Activated naive CD4-positive, alpha-beta T cell treated with anti-CD3 and anti-CD28 coated beads, Interleukin-2, amount 50 U/mL, for 24 hours (primary cell): ENCODE measurements at regions not wholly inside any gene's neighbourhood (a gene's known extent, or its start where the extent isn't known, plus 50 kb on each side); places are given as distances from the start of the nearest gene placed in this dataset.

Source experiments
- H3K27ac Mint-ChIP-seq: one replicate; pipeline ENCODE4 v1.8.0; 2021; ENCODE audit warnings: mild to moderate bottlenecking, mixed read lengths
- H3K27me3 Mint-ChIP-seq: one replicate; pipeline ENCODE4 v1.8.0; 2021; ENCODE audit warnings: mixed read lengths
- H3K36me3 Mint-ChIP-seq: one replicate; pipeline ENCODE4 v1.8.0; 2021; ENCODE audit warnings: mixed read lengths
- H3K4me1 Mint-ChIP-seq: one replicate; pipeline ENCODE4 v1.8.0; 2021; ENCODE audit warnings: mixed read lengths
- H3K4me3 Mint-ChIP-seq: one replicate; pipeline ENCODE4 v1.8.0; 2021; ENCODE audit warnings: mild to moderate bottlenecking, mixed read lengths
- H3K9me3 Mint-ChIP-seq: one replicate; pipeline ENCODE4 v1.8.0; 2021; ENCODE audit warnings: mixed read lengths

- Mint-ChIP-seq H3K27me3 (no peaks in the 10 kb centered on the region), H3K9me3 (no peaks in the 10 kb centered on the region), H3K27ac (no peak overlapping the region), H3K36me3 (no peaks in the 10 kb centered on the region), H3K4me3 (no peak overlapping the region), H3K4me1 (no peaks in the 10 kb centered on the region)
These were observed 447.9 kb upstream of the DSEL start for GRCh38 chr18:67964462-67964861.

GRCh38 chr18:67961701-67962440, 445.4 kb upstream of the DSEL start:
- Mint-ChIP-seq H3K9me3 (no peaks in the 10 kb centered on the region), H3K36me3 (no peaks in the 10 kb centered on the region), H3K4me1 (no peaks in the 10 kb centered on the region), H3K4me3 (no peak overlapping the region), H3K27ac (no peak overlapping the region), H3K27me3 (no peaks in the 10 kb centered on the region)

- Mint-ChIP-seq H3K27me3 (no peaks in the 10 kb centered on the region), H3K9me3 (no peaks in the 10 kb centered on the region), H3K36me3 (no peaks in the 10 kb centered on the region), H3K4me3 (no peak overlapping the region), H3K27ac (no peak overlapping the region), H3K4me1 (no peaks in the 10 kb centered on the region)
These were observed 441.2 kb upstream of the DSEL start for GRCh38 chr18:67957684-67958083.

- H3K27me3 Mint-ChIP-seq = no peaks in the 10 kb centered on the region
- H3K9me3 Mint-ChIP-seq = no peaks in the 10 kb centered on the region
- no peaks in the 10 kb centered on the region for H3K4me1 Mint-ChIP-seq
- H3K27ac Mint-ChIP-seq = no peak overlapping the region
- H3K36me3 Mint-ChIP-seq = no peaks in the 10 kb centered on the region
- no peak overlapping the region for H3K4me3 Mint-ChIP-seq
These were observed 438.1 kb upstream of the DSEL start for GRCh38 chr18:67954594-67954993.

GRCh38 chr18:67951137-67951536, 434.6 kb upstream of the DSEL start:
- Mint-ChIP-seq H3K4me1 (no peaks in the 10 kb centered on the region), H3K9me3 (no peaks in the 10 kb centered on the region), H3K4me3 (no peak overlapping the region), H3K27ac (no peak overlapping the region), H3K27me3 (no peaks in the 10 kb centered on the region), H3K36me3 (no peaks in the 10 kb centered on the region)

GRCh38 chr18:67938660-67939059, 422.1 kb upstream of the DSEL start:
- H3K9me3 Mint-ChIP-seq = peaks cover 9% of the 10 kb centered on the region
- no peak overlapping the region for H3K4me3 Mint-ChIP-seq
- no peaks in the 10 kb centered on the region for H3K4me1 Mint-ChIP-seq
- no peaks in the 10 kb centered on the region for H3K27me3 Mint-ChIP-seq
- H3K36me3 Mint-ChIP-seq = no peaks in the 10 kb centered on the region
- no peak overlapping the region for H3K27ac Mint-ChIP-seq

- no peak overlapping the region for H3K4me3 Mint-ChIP-seq
- no peaks in the 10 kb centered on the region for H3K27me3 Mint-ChIP-seq
- no peak overlapping the region for H3K27ac Mint-ChIP-seq
- peaks cover 4% of the 10 kb centered on the region for H3K9me3 Mint-ChIP-seq
- no peaks in the 10 kb centered on the region for H3K36me3 Mint-ChIP-seq
- H3K4me1 Mint-ChIP-seq = no peaks in the 10 kb centered on the region
These were observed 419.1 kb upstream of the DSEL start for GRCh38 chr18:67935638-67936037.

GRCh38 chr18:67933271-67933670, 416.8 kb upstream of the DSEL start:
- Mint-ChIP-seq H3K36me3 (no peaks in the 10 kb centered on the region), H3K4me1 (no peaks in the 10 kb centered on the region), H3K4me3 (no peak overlapping the region), H3K27ac (no peak overlapping the region), H3K27me3 (no peaks in the 10 kb centered on the region), H3K9me3 (no peaks in the 10 kb centered on the region)

GRCh38 chr18:67932271-67932670, 415.8 kb upstream of the DSEL start:
- Mint-ChIP-seq H3K4me1 (no peaks in the 10 kb centered on the region), H3K36me3 (no peaks in the 10 kb centered on the region)

GRCh38 chr18:67926929-67927864, 410.7 kb upstream of the DSEL start:
- no peaks in the 10 kb centered on the region for H3K9me3 Mint-ChIP-seq
- H3K27ac Mint-ChIP-seq = no peak overlapping the region
- no peaks in the 10 kb centered on the region for H3K36me3 Mint-ChIP-seq
- no peaks in the 10 kb centered on the region for H3K4me1 Mint-ChIP-seq
- H3K27me3 Mint-ChIP-seq = no peaks in the 10 kb centered on the region
- no peak overlapping the region for H3K4me3 Mint-ChIP-seq

More at GRCh38 chr18:67932271-67932670, 415.8 kb upstream of the DSEL start:
- H3K27ac Mint-ChIP-seq = no peak overlapping the region
- no peak overlapping the region for H3K4me3 Mint-ChIP-seq
- no peaks in the 10 kb centered on the region for H3K9me3 Mint-ChIP-seq
- no peaks in the 10 kb centered on the region for H3K27me3 Mint-ChIP-seq

GRCh38 chr18:67924656-67925055, 408.1 kb upstream of the DSEL start:
- H3K36me3 Mint-ChIP-seq = no peaks in the 10 kb centered on the region
- H3K4me1 Mint-ChIP-seq = no peaks in the 10 kb centered on the region
- H3K27ac Mint-ChIP-seq = no peak overlapping the region
- no peak overlapping the region for H3K4me3 Mint-ChIP-seq
- H3K9me3 Mint-ChIP-seq = no peaks in the 10 kb centered on the region
- H3K27me3 Mint-ChIP-seq = no peaks in the 10 kb centered on the region

GRCh38 chr18:67919316-67919715, 402.8 kb upstream of the DSEL start:
- no peak overlapping the region for H3K4me3 Mint-ChIP-seq
- no peaks in the 10 kb centered on the region for H3K36me3 Mint-ChIP-seq
- no peaks in the 10 kb centered on the region for H3K27me3 Mint-ChIP-seq
- no peak overlapping the region for H3K27ac Mint-ChIP-seq
- H3K4me1 Mint-ChIP-seq = no peaks in the 10 kb centered on the region
- H3K9me3 Mint-ChIP-seq = no peaks in the 10 kb centered on the region

- Mint-ChIP-seq H3K4me1 (no peaks in the 10 kb centered on the region), H3K9me3 (no peaks in the 10 kb centered on the region), H3K27me3 (no peaks in the 10 kb centered on the region), H3K36me3 (no peaks in the 10 kb centered on the region), H3K4me3 (no peak overlapping the region), H3K27ac (no peak overlapping the region)
These were observed 399.6 kb upstream of the DSEL start for GRCh38 chr18:67916097-67916496.

GRCh38 chr18:67913040-67913439, 396.5 kb upstream of the DSEL start:
- H3K4me3 Mint-ChIP-seq = no peak overlapping the region
- H3K4me1 Mint-ChIP-seq = no peaks in the 10 kb centered on the region
- H3K36me3 Mint-ChIP-seq = no peaks in the 10 kb centered on the region
- no peaks in the 10 kb centered on the region for H3K9me3 Mint-ChIP-seq
- H3K27me3 Mint-ChIP-seq = no peaks in the 10 kb centered on the region
- H3K27ac Mint-ChIP-seq = no peak overlapping the region

GRCh38 chr18:67901573-67901972, 385.1 kb upstream of the DSEL start:
- no peak overlapping the region for H3K27ac Mint-ChIP-seq
- no peaks in the 10 kb centered on the region for H3K27me3 Mint-ChIP-seq
- no peak overlapping the region for H3K4me3 Mint-ChIP-seq
- H3K9me3 Mint-ChIP-seq = no peaks in the 10 kb centered on the region
- no peaks in the 10 kb centered on the region for H3K36me3 Mint-ChIP-seq
- H3K4me1 Mint-ChIP-seq = no peaks in the 10 kb centered on the region

- Mint-ChIP-seq H3K4me1 (no peaks in the 10 kb centered on the region), H3K36me3 (no peaks in the 10 kb centered on the region), H3K9me3 (no peaks in the 10 kb centered on the region), H3K4me3 (no peak overlapping the region), H3K27me3 (no peaks in the 10 kb centered on the region), H3K27ac (no peak overlapping the region)
These were observed 379.9 kb upstream of the DSEL start for GRCh38 chr18:67896451-67896850.
